Kidney epithelial cell (primary cell): ENCODE measurements at regions not wholly inside any gene's neighbourhood (a gene's known extent, or its start where the extent isn't known, plus 50 kb on each side); places are given as distances from the start of the nearest gene placed in this dataset.
"Not testable (repeated sequence)": the region's sequence is repeated elsewhere in the genome, so short reads cannot be mapped to it uniquely, and the experiment has no call there.

ENCODE experiments used
- DNase-seq: peaks from one replicate; pipeline ENCODE4 v3.0.0-alpha.2; 2010; ENCODE audit warnings: low read depth
- H3K27me3 ChIP-seq: 2 replicates; pipeline ENCODE4 v1.6.0; 2011; ENCODE audit warnings: low read length; ENCODE audit not compliant: control insufficient read depth, insufficient read depth
- H3K36me3 ChIP-seq: 2 replicates; pipeline ENCODE4 v1.5.1; 2011; ENCODE audit warnings: low read length; ENCODE audit not compliant: control insufficient read depth, insufficient read depth
- H3K4me3 ChIP-seq: 2 replicates; pipeline ENCODE4 v1.5.1; 2011; ENCODE audit warnings: low read depth, mild to moderate bottlenecking, control low read depth, low read length
- CTCF ChIP-seq: IDR thresholded peaks from 2 replicates; pipeline ENCODE4 v1.5.1; 2011; ENCODE audit warnings: mild to moderate bottlenecking, moderate library complexity, low read length, control low read depth, inconsistent platforms; ENCODE audit not compliant: insufficient read depth, poor library complexity, severe bottlenecking

- DNase-seq: no peak
- H3K27me3 ChIP-seq: no peaks in the 10 kb centered on the region
- no peak overlapping the region for H3K4me3 ChIP-seq
- TF ChIP-seq CTCF: no peak
- H3K36me3 ChIP-seq: no peaks in the 10 kb centered on the region
Observed at GRCh38 chr3:53422954-53423698, 71.3 kb upstream of the CACNA1D start.

GRCh38 chr3:53425936-53426335, 68.5 kb upstream of the CACNA1D start:
- DNase-seq: no peak
- Histone ChIP-seq H3K27me3 (no peaks in the 10 kb centered on the region), H3K4me3 (no peak overlapping the region)

DNA sequence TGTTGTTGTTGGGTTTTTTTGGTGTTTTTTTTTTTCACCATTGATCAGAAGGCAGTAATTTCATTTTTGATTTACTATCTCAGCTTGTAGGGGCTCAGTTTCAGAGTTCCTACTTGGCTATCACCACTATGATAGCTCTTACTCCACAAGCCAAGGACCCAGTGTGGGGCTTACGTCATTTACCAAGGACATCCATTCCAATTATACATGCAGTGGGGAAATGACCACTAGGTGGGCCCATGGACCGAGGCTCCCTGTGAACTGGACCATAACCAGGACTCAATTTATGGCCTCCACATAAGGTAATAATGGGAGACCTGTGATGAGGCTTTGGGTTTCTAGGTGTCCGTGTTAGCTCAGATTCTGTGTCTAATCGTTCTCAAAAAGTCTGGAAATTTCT, 67.5 kb upstream of the CACNA1D start:
- Histone ChIP-seq H3K27me3 (no peaks in the 10 kb centered on the region), H3K4me3 (no peak overlapping the region), H3K36me3 (no peaks in the 10 kb centered on the region)
- no peak for DNase-seq
- TF ChIP-seq CTCF: peak; percentile 12

More at GRCh38 chr3:53425936-53426335, 68.5 kb upstream of the CACNA1D start:
- TF ChIP-seq CTCF: no peak
- no peaks in the 10 kb centered on the region for H3K36me3 ChIP-seq

DNA sequence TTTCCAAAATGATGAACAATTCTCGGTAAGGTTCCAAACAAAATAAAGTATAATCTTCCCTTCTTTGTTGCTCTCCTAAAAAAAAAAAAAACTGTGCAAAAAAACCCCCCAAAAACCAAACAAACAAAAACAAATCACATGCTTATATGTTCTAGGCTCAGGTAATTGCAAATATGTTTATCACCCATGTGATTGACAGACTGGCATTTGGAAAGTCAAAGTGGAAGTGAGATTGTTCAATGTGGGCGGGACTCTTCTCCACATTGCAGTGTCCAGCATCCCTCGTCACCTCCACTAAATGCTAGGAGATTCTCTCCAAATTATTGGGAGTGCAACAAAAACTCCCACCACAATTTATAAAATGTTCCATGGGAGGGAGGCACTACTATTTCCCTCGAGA, 57.6 kb upstream of the CACNA1D start:
- no peak for DNase-seq

GRCh38 chr3:53442863-53443262, 51.5 kb upstream of the CACNA1D start:
- H3K4me3 ChIP-seq, DNase-seq, H3K27me3 ChIP-seq, H3K36me3 ChIP-seq: not testable (repeated sequence)

More for the DNA sequence above, 57.6 kb upstream of the CACNA1D start:
- H3K27me3 ChIP-seq: no peaks in the 10 kb centered on the region
- H3K4me3 ChIP-seq: no peak overlapping the region
- no peak for TF ChIP-seq CTCF
- no peaks in the 10 kb centered on the region for H3K36me3 ChIP-seq
